ENCODE measurements at regions not wholly inside any gene's neighbourhood (a gene's known extent, or its start where the extent isn't known, plus 50 kb on each side); places are given as distances from the start of the nearest gene placed in this dataset.

- no peak for DNase-seq (ENCODE audit: low spot score)
Observed at GRCh38 chr12:45102818-45103217, 51.9 kb upstream of the DBX2 start.

DNA sequence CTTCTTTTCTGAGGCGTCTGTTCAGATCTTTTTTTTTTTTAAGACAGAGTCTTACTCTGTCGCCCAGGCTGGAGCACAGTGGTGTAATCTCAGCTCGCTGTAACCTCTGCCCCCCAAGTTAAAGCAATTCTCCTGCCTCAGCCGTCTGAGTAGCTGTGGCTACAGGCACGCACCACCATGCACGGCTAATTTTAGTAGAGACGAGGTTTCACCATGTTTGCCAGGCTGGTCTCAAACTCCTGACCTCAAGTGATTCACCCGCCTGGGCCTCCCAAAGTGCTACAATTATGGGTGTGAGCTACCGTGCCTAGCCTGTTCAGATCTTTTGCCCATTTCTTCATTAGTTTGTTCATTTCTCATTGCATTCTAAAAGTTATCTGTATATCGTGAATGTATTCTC lies 55.1 kb upstream of the DBX2 start:
- DNase-seq (ENCODE audit: low spot score): no peak

- DNase-seq (ENCODE audit: low spot score): no peak
Observed at GRCh38 chr12:45112306-45112705, 61.4 kb upstream of the DBX2 start.

DNA sequence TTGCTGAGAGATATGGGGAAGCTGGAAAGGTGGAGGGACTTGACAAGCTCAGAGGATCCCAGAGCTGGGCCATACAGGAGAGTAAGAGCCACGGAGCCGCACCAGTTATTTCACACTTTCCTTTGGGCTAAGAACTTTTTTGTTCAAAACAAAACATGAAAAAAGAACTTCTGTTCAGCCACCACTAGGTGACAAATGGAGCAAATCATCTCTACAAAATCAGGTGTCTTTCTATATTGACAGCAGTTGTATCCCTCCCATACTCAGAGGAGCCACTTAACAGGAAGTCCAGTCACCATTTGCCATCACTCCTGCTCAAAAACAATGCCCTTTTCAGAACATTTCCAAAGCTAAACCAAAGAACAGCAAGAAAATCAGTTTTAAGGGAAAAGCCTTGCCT lies 70.3 kb upstream of the DBX2 start:
- no peak for DNase-seq (ENCODE audit: low spot score)

DNA sequence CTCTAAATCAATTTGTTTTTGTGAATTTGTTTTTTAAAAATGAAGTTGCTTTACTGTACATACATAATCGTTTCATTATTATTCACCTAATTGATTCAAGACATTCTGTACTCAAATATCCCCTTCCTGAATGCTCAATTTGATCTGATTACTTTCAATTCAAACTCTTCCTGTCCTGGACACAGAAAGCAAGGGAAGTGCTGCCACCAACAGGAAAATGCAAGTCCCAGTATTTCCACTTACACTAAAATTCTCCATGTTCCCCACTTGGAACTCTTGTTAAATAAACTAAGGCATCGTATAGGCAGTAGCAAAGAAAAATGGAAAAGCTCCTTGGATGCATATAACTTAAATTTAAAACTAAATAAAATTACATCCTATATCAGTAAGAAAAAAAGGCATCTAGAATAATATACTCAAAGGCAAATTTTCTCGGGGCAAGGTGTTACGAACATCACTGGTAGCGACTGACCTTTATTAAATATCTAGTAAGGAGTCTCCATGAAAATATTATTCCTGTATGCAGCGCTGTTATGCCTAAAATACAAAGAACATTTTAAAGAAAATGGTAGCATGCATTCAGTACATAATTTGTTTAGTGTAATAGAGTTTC lies 72.0 kb upstream of the DBX2 start:
- DNase-seq (ENCODE audit: low spot score): no peak

GRCh38 chr12:45124485-45125155 lies 73.7 kb upstream of the DBX2 start:
- DNase-seq (ENCODE audit: low spot score): no peak

DNA sequence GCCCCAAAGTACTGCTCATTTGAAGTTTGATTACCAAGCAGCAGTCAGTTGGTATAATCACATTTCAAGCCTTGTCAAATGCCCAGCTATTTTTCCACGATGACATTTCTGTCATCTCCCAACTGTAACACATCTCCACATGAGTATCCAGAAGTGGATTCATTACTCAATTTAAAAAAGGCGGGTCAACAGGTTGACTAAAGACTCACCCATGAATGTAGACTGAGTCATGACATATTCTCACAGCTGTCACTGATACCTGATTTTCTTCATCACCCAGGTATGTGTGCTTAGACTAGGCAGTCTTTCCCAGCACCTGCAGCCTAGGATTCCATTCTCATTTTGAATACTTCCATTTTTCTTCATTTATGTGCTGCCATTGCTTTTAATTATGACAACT lies 75.1 kb upstream of the DBX2 start:
- no peak for DNase-seq (ENCODE audit: low spot score)

DNA sequence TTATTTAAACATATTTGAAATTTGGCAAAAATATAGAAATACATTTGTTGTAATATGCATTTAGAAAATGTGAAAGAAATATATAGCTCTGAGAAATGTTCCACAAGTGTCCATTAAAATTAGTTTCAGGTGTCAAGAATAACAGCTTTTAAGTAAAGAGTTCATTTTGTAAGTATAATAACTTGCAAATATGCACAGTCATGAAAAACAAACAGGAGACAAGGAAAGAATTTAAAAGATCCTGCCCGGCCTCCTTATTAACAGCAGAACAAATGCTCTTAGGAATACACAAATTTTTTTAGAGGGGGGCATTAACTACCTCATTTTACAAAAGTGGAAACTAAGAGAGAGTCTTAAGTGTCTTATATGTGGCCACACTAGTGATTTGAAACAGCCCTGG lies 77.7 kb upstream of the DBX2 start:
- DNase-seq (ENCODE audit: low spot score): no peak

- DNase-seq (ENCODE audit: low spot score): peak; percentile 5
Observed at GRCh38 chr12:45130881-45131281, 80.0 kb upstream of the DBX2 start.

DNA sequence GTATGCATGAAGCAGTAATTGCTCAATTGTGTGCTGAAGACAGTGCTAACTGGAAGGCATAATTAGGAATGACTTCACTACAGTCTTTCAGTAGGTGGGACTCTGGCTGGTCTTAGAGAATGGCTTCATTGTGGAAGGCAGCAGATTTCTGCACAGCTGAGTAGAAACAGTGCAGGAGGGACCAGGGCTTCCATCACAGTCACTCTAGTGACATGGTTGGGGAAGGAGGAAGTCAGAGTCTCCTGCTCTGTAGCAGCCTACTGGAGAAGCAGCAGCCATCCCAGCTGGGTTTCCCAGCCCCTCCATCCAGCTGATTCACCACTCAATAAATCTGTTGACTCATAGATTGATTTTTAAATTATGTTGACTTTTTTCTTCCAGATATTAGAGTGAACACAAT lies 80.6 kb upstream of the DBX2 start:
- no peak for DNase-seq (ENCODE audit: low spot score)

DNA sequence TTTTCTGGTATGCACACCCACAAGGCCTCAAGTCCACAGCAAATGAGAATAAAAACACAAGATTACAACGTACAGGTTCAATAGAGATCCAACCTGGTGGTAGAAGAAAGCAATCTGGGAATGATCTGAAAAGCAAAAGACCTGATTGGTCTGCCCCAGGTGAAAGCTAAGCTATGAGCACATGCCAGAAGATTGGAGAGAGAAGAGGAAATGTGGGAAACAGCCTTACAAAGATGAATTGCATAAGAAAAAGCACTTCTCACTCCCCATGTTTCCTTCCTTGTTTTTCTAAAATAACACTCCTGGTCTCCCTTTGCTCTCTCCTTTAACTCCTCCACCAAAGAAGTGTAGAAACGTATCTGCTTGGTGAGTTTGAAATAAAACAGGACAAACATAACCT lies 77.3 kb upstream of the ANO6 start:
- DNase-seq (ENCODE audit: low spot score): no peak

DNA sequence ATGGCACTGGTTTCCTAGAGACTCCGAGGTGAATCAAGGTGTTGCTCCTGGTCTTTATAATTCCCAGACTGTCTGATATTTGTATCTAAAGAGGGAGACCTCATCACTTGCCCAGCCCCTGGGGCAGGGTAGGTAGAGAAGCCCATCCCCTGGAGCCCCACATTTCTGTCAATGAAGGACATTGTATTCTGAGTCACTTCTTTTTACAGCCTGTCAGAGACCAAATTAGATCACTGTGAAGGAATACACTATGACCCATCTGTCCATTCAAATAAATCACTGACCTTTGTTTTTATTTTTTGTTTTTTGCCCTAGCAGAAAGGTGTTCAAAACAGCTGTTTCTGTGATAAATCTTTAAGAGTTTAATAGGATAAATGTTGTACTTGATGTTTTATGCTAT lies 67.9 kb upstream of the ANO6 start:
- DNase-seq (ENCODE audit: low spot score): no peak

GRCh38 chr12:45148619-45149018 lies 67.3 kb upstream of the ANO6 start:
- DNase-seq (ENCODE audit: low spot score): no peak

GRCh38 chr12:45165284-45165683 lies 50.6 kb upstream of the ANO6 start:
- no peak for DNase-seq (ENCODE audit: low spot score)

GRCh38 chr12:45166056-45166455 lies 49.8 kb upstream of the ANO6 start:
- no peak for DNase-seq (ENCODE audit: low spot score)

Measured in hematopoietic multipotent progenitor cell treated with erythropoietin and hydrocortisone succinate and interleukin-3 and kit ligand, for 17 days (in vitro differentiated cells).